Cardiac fibroblast (primary cell): ENCODE measurements at regions not wholly inside any gene's neighbourhood (a gene's known extent, or its start where the extent isn't known, plus 50 kb on each side); places are given as distances from the start of the nearest gene placed in this dataset.

Source experiments
- DNase-seq, 2 donors: peaks; one replicate each; pipeline versions ENCODE4 v3.0.0 to v3.0.0-alpha.2; 2010; ENCODE audit warnings: low read depth in 2 of 2
- H3K4me3 ChIP-seq, 2 donors: replicated peaks in 1 of 2; 1 replicate in 1 of 2; 2 replicates in 1 of 2; pipeline ENCODE4 v1.5.1; 2011; ENCODE audit warnings: low read depth in 2 of 2, low read length in 2 of 2, mild to moderate bottlenecking in 2 of 2, moderate library complexity in 1 of 2
- CTCF ChIP-seq: IDR thresholded peaks from one replicate; pipeline ENCODE4 v1.5.1; 2011; ENCODE audit warnings: low read depth, mild to moderate bottlenecking, low read length, inconsistent platforms

- DNase-seq: no peak
- TF ChIP-seq CTCF: no peak
- no peak overlapping the region for H3K4me3 ChIP-seq
Measured at GRCh38 chr2:120430957-120431356, 85.0 kb downstream of the INHBB start.

- TF ChIP-seq CTCF: no peak
- no peak for DNase-seq
- no peak overlapping the region for H3K4me3 ChIP-seq
Measured at GRCh38 chr2:120431386-120432292, 85.7 kb downstream of the INHBB start.

- H3K4me3 ChIP-seq: no peak overlapping the region
Measured at GRCh38 chr2:120432293-120432975, 86.5 kb downstream of the INHBB start.

GRCh38 chr2:120432976-120433815 lies 87.3 kb downstream of the INHBB start:
- H3K4me3 ChIP-seq: no peak overlapping the region
- DNase-seq: no peak
- TF ChIP-seq CTCF: no peak

More at GRCh38 chr2:120432293-120432975, 86.5 kb downstream of the INHBB start:
- no peak for TF ChIP-seq CTCF
- DNase-seq: no peak

- DNase-seq: no peak
- no peak for TF ChIP-seq CTCF
- H3K4me3 ChIP-seq: no peak overlapping the region
Measured at GRCh38 chr2:120433816-120434290, 87.9 kb downstream of the INHBB start.
